ENCODE measurements at regions not wholly inside any gene's neighbourhood (a gene's known extent, or its start where the extent isn't known, plus 50 kb on each side); places are given as distances from the start of the nearest gene placed in this dataset.
"Not testable (repeated sequence)": the region's sequence is repeated elsewhere in the genome, so short reads cannot be mapped to it uniquely, and the experiment has no call there.

- not testable (repeated sequence) for DNase-seq (ENCODE audit: low read depth, low spot score)
Measured at GRCh38 chr9:93879662-93880407, 75.3 kb downstream of the BARX1 start.

GRCh38 chr9:93875330-93875729 lies 79.8 kb downstream of the BARX1 start:
- DNase-seq (ENCODE audit: low read depth, low spot score) = no peak

- DNase-seq (ENCODE audit: low read depth, low spot score) = no peak
Measured at GRCh38 chr9:93874242-93874641, 80.9 kb downstream of the BARX1 start.

GRCh38 chr9:93871286-93871685 lies 83.9 kb downstream of the BARX1 start:
- no peak for DNase-seq (ENCODE audit: low read depth, low spot score)

- DNase-seq (ENCODE audit: low read depth, low spot score) = no peak
Measured at GRCh38 chr9:93869863-93870262, 85.3 kb downstream of the BARX1 start.

- no peak for DNase-seq (ENCODE audit: low read depth, low spot score)
Measured at GRCh38 chr9:93869088-93869487, 86.1 kb downstream of the BARX1 start.

GRCh38 chr9:93865716-93866115 lies 89.4 kb downstream of the BARX1 start:
- no peak for DNase-seq (ENCODE audit: low read depth, low spot score)

GRCh38 chr9:93865245-93865644 lies 89.9 kb downstream of the BARX1 start:
- DNase-seq (ENCODE audit: low read depth, low spot score) = no peak

- DNase-seq (ENCODE audit: low read depth, low spot score) = no peak
Measured at GRCh38 chr9:93864840-93865239, 90.3 kb downstream of the BARX1 start.

- DNase-seq (ENCODE audit: low read depth, low spot score) = no peak
Measured at GRCh38 chr9:93864032-93864431, 91.1 kb downstream of the BARX1 start.

GRCh38 chr9:93862877-93863545 lies 92.1 kb downstream of the BARX1 start:
- no peak for DNase-seq (ENCODE audit: low read depth, low spot score)

GRCh38 chr9:93861736-93862358 lies 93.3 kb downstream of the BARX1 start:
- no peak for DNase-seq (ENCODE audit: low read depth, low spot score)

- no peak for DNase-seq (ENCODE audit: low read depth, low spot score)
Measured at GRCh38 chr9:93860694-93861658, 94.2 kb downstream of the BARX1 start.

GRCh38 chr9:93859431-93860215 lies 95.5 kb downstream of the BARX1 start:
- no peak for DNase-seq (ENCODE audit: low read depth, low spot score)

- DNase-seq (ENCODE audit: low read depth, low spot score) = no peak
Measured at GRCh38 chr9:93857528-93857927, 97.6 kb downstream of the BARX1 start.

GRCh38 chr9:93852728-93853127 lies 102.4 kb downstream of the BARX1 start:
- DNase-seq (ENCODE audit: low read depth, low spot score) = no peak

GRCh38 chr9:93846349-93846748 lies 108.8 kb downstream of the BARX1 start:
- DNase-seq (ENCODE audit: low read depth, low spot score) = no peak

GRCh38 chr9:93843396-93843795 lies 111.8 kb downstream of the BARX1 start:
- no peak for DNase-seq (ENCODE audit: low read depth, low spot score)

GRCh38 chr9:93830606-93831005 lies 124.5 kb downstream of the BARX1 start:
- DNase-seq (ENCODE audit: low read depth, low spot score) = no peak

GRCh38 chr9:93830012-93830596 lies 125.1 kb downstream of the BARX1 start:
- no peak for DNase-seq (ENCODE audit: low read depth, low spot score)

Data from activated naive CD8-positive, alpha-beta T cell treated with anti-CD3 and anti-CD28 coated beads, Interleukin-2, amount 50 U/mL, for 16 hours (primary cell).